ENCODE measurements at regions not wholly inside any gene's neighbourhood (a gene's known extent, or its start where the extent isn't known, plus 50 kb on each side); places are given as distances from the start of the nearest gene placed in this dataset.

GRCh38 chr14:71448431-71449315 is 483.6 kb upstream of the RGS6 start:
- Histone ChIP-seq H3K4me1 (ENCODE audit: control insufficient read depth, insufficient read depth, low read length) (no peaks in the 10 kb centered on the region), H3K36me3 (ENCODE audit: control insufficient read depth, insufficient read depth, low read length) (no peaks in the 10 kb centered on the region), H3K27me3 (ENCODE audit: control insufficient read depth, insufficient read depth, low read length) (no peaks in the 10 kb centered on the region), H3K9me3 (ENCODE audit: control insufficient read depth, insufficient read depth, low read length) (no peaks in the 10 kb centered on the region), H3K4me3 (ENCODE audit: low read length) (no peak overlapping the region), H3K27ac (ENCODE audit: low read length) (no peak overlapping the region)
- 87% methylated on average over 1 of the region's 2 CpGs for WGBS (ENCODE audit: insufficient coverage)
- no peaks in the 10 kb centered on the region for H3K36me3 Mint-ChIP-seq
- ATAC-seq: no peak
- no peak for DNase-seq
- H3K27me3 Mint-ChIP-seq (ENCODE audit: low read depth in 2 of 2): no peaks in the 10 kb centered on the region
- no peak overlapping the region for H3K4me3 Mint-ChIP-seq
- intact Hi-C loops (cut with micrococcal nuclease): no loop called here
- peaks cover 0 to 5% of the 10 kb centered on the region in 2 donors for H3K4me1 Mint-ChIP-seq
- H3K9me3 Mint-ChIP-seq: no peaks in the 10 kb centered on the region
- TF ChIP-seq, protein P1, sequence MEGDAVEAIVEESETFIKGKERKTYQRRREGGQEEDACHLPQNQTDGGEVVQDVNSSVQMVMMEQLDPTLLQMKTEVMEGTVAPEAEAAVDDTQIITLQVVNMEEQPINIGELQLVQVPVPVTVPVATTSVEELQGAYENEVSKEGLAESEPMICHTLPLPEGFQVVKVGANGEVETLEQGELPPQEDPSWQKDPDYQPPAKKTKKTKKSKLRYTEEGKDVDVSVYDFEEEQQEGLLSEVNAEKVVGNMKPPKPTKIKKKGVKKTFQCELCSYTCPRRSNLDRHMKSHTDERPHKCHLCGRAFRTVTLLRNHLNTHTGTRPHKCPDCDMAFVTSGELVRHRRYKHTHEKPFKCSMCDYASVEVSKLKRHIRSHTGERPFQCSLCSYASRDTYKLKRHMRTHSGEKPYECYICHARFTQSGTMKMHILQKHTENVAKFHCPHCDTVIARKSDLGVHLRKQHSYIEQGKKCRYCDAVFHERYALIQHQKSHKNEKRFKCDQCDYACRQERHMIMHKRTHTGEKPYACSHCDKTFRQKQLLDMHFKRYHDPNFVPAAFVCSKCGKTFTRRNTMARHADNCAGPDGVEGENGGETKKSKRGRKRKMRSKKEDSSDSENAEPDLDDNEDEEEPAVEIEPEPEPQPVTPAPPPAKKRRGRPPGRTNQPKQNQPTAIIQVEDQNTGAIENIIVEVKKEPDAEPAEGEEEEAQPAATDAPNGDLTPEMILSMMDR (IDR thresholded peaks at IDR 0.05): no peak
- H3K27ac Mint-ChIP-seq: no peak overlapping the region

DNA sequence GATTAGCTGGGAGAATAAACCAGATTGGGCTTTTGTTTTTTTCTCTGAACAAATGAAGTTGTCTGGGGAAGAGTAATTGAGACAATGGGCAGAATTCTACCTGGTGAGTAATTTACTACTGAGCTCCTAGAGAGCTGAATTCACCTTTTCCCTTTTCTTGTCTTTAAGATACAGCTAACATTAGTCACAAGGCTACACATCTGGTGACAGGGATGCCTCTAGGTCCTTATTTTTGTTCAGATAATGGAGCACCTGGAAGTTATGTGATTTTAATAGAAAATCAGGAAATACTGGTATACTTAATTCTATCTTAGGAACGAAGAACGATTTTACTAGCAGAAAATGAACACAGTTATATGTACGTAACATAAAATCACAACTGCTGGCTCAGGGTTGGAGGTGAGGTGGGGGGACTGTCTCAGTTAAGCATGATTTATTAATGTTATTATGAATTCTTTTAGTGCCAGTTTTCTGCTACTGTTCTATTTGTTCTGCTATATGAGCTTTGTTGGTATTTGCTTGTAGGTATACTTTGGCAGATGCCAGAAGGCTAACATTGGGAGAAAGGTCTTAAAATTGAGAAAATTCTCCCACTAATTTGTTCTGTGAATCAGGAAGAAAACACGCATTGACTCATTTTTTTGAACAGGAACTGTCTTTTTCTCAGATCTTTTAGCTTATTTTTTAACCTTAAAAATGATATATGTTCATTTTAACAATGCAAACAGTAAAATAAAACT is 482.7 kb upstream of the RGS6 start:
- no peaks in the 10 kb centered on the region for H3K9me3 ChIP-seq (ENCODE audit: control insufficient read depth, insufficient read depth, low read length)
- Mint-ChIP-seq H3K36me3 (no peaks in the 10 kb centered on the region), H3K4me1 (peaks cover 0 to 5% of the 10 kb centered on the region in 2 donors), H3K27ac (no peak overlapping the region), H3K9me3 (no peaks in the 10 kb centered on the region), H3K27me3 (ENCODE audit: low read depth in 2 of 2) (no peaks in the 10 kb centered on the region), H3K4me3 (no peak overlapping the region)
- TF ChIP-seq, protein P1 (IDR thresholded peaks at IDR 0.05): no peak
- no peaks in the 10 kb centered on the region for H3K4me1 ChIP-seq (ENCODE audit: control insufficient read depth, insufficient read depth, low read length)
- intact Hi-C loops (cut with micrococcal nuclease): no loop called here
- no peak for ATAC-seq
- no peak overlapping the region for H3K4me3 ChIP-seq (ENCODE audit: low read length)
- no peaks in the 10 kb centered on the region for H3K36me3 ChIP-seq (ENCODE audit: control insufficient read depth, insufficient read depth, low read length)
- no peaks in the 10 kb centered on the region for H3K27me3 ChIP-seq (ENCODE audit: control insufficient read depth, insufficient read depth, low read length)
- 94% methylated on average over 3 of the region's 4 CpGs for WGBS (ENCODE audit: insufficient coverage)
- no peak overlapping the region for H3K27ac ChIP-seq (ENCODE audit: low read length)
- DNase-seq: no peak

DNA sequence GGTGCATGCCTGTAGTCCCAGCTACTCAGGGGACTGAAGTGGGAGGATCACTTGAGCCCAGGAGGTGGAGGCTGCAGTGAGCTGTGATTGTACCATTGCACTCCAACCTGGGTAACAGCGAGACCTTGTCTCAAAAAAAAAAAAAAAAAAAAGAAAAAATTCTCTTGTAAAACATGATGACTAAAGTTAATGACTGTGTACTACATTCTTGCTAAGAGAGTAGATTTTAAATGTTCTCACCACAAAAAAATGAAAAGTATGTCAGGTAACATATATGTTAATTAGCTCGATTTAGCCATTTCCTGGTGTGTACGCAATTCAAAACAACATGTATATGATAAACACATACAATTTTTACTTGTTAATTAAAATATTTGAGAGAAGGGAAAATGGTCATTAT is 480.7 kb upstream of the RGS6 start:
- Histone ChIP-seq H3K27me3 (ENCODE audit: control insufficient read depth, insufficient read depth, low read length) (no peaks in the 10 kb centered on the region), H3K4me3 (ENCODE audit: low read length) (no peak overlapping the region), H3K9me3 (ENCODE audit: control insufficient read depth, insufficient read depth, low read length) (no peaks in the 10 kb centered on the region), H3K4me1 (ENCODE audit: control insufficient read depth, insufficient read depth, low read length) (no peaks in the 10 kb centered on the region), H3K27ac (ENCODE audit: low read length) (no peak overlapping the region), H3K36me3 (ENCODE audit: control insufficient read depth, insufficient read depth, low read length) (no peaks in the 10 kb centered on the region)
- peaks cover 0 to 5% of the 10 kb centered on the region in 2 donors for H3K4me1 Mint-ChIP-seq
- TF ChIP-seq, protein P1 (IDR thresholded peaks at IDR 0.05): no peak
- H3K27ac Mint-ChIP-seq: no peak overlapping the region
- no peaks in the 10 kb centered on the region for H3K36me3 Mint-ChIP-seq
- DNase-seq (no peak), ATAC-seq (no peak)
- no peaks in the 10 kb centered on the region for H3K9me3 Mint-ChIP-seq
- no peak overlapping the region for H3K4me3 Mint-ChIP-seq
- intact Hi-C loops (cut with micrococcal nuclease): no loop called here
- no peaks in the 10 kb centered on the region for H3K27me3 Mint-ChIP-seq (ENCODE audit: low read depth in 2 of 2)
- WGBS (ENCODE audit: insufficient coverage): no CpG with 5 or more reads among the region's 3 CpGs
